Hippocampal formation (tissue), 2 donors: ENCODE measurements at regions not wholly inside any gene's neighbourhood (a gene's known extent, or its start where the extent isn't known, plus 50 kb on each side); places are given as distances from the start of the nearest gene placed in this dataset.

ENCODE experiments used
- DNase-seq, 2 donors: peaks; one replicate each; lab custom pipeline; 2025; lab: John Stamatoyannopoulos, UW

DNA sequence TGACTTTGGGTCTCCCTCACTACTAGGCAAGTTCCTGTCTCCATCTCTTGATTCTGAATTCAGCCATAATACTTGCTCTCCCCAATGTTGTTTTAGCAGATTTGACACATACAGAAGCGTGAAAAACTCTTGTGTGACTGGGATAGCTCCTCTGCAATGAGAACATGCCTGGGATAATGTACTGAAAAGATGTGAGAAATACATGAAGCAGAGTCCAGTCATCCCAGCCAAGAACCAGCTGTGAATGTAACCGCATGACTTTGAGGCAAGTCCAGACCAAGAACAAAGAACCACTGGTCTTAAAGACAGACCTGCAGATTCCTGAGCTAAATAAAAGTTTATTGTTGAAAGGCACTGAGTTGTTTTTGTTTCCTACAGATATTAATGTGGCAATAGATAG, 135.0 kb downstream of the NMUR2 start:
- DNase-seq, result no peak

DNA sequence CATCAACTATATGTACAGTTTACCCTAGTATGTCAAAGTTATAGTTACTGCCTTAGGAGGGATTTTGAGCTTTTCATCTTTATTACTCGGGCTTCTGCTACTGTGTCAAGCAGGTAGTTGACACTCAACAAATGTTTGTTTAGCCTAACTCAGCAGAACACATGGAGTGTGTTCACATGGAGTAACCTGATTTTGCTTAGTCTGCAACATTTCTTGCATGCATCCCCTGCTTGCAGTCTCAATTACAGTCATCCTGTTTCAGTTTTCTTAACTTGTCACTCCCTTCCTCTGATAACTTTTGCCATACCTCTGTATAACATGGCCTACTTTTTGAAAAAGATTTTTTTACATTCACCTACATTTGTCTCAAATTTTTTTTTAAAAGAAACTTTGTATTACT, 135.5 kb downstream of the NMUR2 start:
- no peak for DNase-seq

DNA sequence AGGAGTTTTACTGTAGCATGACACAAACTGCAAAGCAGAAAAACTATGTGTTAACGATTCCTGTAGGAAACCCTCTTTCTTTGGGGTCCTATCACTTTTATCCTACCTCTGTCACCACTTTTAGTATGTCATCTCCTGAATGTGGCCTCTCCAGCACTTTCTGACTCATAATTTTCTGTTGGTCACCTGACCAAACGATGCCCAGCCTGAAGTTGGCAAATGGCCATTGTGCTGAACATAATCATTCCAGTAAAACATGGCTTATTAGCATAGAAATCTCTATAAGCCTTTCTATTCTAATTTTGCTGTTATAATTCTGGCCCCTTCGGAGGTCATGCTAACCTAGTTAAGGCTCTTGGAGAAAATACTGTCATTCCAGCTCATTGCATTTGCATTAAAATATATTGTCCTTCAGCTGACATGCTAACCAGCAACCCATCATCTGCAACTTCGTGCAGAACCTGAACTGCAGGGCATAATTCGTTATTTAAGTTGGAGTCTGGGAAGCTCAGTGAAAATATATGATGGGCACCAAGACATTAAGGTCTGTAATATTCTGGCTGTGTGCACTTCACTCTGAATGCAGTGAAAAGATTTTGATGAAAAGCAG, 140.3 kb downstream of the NMUR2 start:
- DNase-seq, result no peak

DNA sequence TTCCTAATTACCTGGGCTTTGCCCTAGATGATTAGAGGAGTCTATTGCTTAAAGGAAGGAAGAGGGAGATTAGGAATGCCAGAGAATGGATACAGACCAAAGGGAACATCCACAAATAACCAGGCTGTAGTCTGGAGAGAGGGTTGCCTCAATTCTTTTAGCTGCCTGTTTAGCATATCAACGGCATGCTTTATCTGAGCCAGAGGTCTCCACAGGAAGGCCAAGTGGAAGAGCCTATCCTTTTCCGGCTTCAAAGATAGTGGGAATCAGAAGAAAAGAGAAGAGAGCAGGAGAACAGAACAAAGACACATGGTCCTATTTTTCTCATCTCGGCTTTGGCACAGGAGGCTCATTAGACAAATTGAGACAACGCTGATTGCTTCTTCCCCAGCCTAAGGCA, 142.4 kb downstream of the NMUR2 start:
- no peak for DNase-seq

DNA sequence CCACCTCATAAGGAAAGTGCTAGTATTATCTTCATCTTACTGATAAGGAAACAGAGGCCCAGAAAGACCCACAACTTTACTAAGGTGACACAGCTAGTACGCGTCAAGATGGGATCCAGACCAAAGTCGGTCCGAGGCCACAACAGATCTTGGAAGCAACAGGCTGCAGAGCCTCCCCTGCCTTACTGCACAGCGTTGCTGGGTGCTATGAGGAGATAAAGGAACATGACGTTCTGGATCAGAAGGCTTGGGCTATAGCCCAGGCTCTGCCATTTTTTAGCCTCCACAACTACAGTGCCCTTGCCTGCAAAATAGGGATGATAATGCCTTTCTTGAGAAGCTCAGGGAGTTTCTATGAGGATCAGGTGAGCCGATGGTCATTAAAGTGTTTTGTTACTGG, 144.1 kb downstream of the NMUR2 start:
- DNase-seq, result no peak

DNA sequence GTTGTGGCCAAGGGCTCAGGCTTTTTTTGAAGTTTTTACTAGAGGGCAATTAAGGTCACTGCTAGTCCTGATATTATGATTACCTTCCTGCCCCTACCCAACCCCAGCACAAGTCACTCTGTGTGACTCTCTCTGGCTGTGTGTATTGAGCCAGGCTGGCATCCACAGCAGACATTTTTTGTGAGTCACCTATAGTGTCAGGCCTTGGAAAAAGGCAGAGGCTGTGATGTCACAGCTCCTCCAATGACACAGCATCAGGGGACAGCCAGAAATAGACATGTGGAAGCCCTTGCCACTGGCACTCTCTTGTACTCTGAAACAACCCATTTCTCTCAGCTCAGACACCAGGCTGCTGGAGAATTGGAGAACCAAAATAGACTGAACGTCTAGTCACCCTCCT, 145.4 kb downstream of the NMUR2 start:
- DNase-seq, result no peak

DNA sequence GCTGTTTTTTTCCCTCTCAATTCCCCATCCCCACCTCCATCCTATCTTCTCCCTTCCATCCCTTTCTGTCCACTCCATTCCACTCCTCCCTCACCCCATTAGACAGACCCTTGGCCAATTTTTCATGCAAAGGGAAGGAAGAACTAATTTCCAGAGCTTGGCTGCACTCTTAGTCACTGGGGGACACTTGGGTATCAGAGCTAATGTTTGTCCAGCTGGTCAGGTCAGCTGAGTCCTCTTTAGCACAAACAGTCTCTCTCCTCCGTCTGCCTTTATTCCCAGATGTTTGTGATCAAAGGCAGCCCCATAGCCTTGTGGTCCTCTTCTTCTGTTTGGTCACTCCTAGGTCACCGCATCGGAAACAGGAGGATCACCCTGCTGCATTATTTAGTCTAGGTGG, 148.5 kb downstream of the NMUR2 start:
- no peak for DNase-seq

DNA sequence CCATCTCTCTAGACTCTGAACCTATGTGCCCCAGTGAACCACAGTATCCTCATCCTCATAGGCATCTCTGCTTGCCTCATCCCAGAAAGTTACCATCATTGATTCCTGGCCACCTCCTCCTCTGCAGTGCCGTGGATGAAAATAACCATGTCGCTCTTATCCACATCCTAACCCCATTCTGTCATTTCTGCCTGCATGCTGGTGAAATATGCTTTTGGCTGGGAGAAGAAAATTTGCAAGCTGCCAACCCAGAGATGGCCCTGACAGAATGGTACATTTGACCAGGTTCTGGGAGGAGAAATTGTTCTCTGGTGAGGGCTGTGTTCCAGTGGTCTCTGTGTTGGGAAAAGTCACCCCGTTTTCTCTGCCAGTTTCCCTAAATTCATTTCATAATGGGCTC, 149.7 kb downstream of the NMUR2 start:
- DNase-seq, result no peak

DNA sequence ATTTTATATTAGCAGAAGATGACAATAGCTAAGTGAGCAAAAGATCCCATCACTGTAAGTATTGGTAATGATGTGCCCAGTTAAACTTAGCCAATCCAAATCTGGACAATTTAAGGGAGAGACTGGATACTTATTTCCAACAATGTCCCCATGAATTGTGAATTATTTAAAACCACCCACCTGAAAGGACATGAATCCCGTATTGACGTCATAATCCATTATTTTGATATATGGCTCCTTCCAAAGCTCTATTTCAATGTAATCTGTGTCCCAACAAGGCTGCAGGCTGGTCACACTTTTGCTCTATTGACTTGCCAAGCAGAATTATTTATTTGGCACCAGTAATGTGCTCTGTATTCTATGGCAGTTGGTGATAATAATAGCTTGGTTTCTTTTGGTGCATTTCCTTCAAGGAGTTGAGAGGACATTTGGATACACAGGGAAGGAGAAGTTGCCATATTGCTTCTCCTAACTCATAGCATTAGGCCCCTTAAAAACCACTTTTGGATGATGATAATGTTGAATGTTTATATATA, 157.2 kb downstream of the NMUR2 start:
- no peak for DNase-seq

DNA sequence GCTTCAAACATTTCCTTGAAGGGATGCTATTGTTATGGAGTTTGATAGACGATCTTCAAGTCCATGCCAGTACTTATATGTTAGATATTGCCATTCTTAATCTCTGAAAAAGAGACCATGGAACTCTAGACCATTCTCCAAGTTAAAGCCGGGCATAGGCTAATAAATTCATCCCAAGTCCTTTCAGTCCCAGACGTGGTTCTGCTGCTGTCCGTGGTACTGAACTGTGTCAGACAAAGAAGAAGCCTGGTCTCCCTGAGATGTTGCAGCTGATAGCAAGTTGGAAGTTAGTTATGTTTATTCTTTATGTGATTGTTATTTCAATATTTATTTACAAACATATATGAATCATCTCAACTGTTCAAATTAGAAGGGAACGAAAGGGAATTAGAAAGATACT, 158.7 kb downstream of the NMUR2 start:
- no peak for DNase-seq

DNA sequence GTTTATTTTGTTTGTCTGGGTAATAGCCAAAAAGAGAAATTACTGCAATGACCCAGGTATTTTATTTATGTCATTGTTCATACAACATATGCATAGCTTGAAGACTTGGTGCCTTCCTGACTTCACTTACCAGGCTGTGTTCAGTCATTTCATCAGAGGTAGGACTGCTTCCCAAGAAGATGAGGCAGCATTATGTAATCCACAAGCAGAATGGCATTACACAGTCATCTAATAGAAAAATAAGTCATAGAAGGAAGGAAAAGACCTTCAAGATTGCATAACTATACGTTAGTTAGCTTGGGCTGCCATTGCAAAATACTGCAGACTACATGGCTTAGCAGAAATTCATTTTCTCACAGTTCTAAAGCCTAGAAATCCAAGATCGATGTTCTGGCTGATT, 167.5 kb downstream of the NMUR2 start:
- no peak for DNase-seq

DNA sequence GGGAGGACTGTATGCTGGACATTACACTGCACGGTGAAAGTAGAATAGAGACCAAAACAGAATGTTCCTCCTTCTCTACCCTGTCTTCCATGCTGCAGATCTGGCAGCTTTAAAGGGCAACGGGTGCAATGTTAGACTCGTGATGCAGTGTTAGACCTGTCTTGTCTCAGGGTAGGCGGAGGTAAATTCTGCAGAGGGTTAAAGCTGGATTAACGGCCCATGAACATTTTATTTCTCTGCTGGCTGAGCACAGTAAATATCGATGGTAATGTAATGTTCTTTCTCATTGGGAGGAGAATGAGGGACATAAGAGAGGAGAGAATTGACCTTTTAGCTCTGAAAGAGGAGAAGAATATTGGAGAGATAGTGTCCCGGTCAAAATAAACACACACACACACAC, 178.9 kb downstream of the NMUR2 start:
- DNase-seq, result no peak

DNA sequence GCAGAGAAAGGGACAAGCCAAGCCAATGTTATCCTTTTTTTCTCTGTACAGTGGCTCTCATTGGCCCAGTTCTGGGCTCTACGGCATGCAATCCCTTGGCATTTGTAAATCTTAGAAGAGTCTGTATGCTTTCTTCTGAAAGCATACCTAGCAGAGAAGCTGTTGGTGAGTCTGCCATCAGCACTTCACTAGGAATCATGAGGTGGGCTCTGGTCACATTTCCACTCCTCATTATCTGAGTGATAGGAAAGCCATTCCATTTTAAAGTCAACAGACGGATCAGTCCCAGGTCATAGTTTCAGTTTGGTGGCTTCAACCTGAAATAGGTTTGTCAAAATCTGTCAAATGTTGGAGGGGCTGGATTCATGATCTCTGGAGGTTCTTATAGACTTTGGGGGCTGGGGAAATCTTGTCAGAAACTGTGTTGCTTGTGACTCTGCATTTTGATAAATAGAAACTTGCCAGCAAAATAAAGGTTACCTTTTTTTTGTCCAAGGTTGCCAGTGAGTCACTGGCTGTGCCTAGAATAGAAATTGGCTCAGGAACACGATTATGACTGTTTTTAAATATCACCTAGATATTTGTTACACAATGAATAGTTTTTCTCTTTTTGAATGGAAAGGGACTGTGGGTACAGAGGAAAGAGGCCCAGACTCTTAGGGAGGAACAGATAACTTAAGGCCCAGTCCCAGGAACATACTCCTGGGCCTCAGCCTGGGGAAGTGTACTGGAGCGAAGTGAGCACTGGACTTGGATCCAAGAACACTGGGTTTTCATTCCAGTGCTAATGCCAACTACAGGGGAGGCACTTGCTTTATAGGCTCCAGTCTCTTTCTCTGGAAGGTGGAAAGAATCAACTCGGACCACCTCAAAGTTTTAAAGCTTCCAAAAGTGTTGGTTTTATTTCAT, 183.1 kb downstream of the NMUR2 start:
- no peak for DNase-seq

DNA sequence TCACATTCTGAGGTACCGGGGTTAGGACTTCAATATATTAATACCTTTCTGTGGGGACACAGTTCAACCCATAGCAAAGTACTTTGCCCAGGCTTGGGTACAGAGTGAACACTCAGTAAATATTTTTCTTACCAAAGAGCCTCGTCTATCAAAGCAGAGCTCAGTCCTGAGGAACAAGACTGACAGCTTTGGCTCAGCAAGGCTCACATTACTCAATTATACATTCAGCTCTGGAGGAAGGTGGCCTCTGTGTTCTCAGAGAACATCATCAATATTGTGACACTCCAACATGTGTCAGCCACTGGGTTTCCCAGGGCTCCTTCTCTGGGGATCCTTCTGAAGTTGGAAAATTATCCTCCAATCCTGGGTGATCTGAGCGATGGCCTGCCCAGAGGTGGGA, 186.4 kb downstream of the NMUR2 start:
- no peak for DNase-seq

DNA sequence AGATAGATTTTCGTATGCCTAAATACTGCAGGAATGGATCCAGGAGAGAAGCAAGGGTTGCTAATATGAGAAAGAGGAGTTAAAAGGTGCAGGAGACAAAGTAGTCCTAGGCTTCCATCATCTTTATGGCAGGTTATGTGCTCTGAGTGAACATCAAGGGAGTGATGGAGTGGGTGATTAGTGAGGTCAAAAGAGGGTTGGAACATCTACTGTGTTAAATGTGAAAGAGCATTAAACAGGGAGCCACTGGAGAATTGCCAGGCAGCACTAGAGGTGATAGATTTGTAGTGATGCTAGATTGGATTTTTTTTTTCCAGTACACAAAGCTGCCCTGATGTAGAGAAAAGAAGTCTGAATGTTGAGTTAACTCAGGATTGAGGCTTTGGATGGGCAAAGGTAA, 199.3 kb downstream of the NMUR2 start:
- no peak for DNase-seq

DNA sequence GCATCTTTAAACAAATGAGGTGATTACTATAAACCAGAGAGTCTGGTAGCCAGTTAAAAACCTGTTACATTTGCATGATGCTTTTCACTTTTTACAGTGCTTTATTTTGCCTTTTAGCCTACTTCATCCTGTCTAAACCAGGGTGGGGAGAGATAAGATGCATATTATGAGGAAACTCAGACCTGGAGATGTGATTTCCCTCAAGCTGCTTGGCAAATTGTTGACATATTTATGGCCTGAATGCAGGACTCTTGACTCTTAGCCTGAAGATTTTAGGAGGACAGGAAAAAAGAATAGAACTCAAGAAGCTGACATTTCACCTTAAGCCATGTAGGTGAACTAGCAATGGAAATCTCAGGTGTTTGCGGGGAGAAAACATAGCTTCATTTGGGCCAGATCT, 202.8 kb downstream of the NMUR2 start:
- no peak for DNase-seq

DNA sequence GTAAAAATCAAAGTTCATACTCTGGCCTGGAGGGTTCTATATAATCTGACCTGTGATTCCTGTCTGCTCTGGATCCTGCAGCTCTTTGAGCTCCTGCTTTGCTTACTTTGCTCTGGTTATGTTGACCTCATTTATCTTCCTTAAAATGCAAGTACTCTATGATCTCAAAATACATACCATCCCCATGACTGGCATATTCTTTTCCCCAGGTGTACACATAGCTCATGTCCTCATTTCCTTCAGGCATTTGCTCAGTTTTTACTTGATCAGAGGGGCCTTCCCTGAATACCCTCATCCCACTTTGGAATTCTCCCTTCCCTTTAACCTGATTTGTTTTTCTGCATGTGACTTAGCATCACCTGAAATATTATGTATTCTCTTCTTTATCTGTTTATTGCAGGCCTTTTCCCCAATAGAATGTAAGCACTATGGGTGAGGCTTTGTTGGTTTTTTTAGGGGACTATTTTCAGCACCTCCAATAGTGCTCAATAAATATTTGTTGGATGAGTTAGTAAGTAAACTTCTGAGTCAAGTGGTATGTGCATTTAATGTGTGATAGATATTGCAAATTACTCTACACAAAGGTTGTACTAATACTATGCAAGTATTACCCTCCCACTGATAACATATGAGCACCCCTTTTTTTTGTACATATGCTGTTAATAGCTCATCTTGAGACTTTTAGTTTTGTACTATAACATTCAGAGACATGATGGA, 211.5 kb downstream of the NMUR2 start:
- no peak for DNase-seq

DNA sequence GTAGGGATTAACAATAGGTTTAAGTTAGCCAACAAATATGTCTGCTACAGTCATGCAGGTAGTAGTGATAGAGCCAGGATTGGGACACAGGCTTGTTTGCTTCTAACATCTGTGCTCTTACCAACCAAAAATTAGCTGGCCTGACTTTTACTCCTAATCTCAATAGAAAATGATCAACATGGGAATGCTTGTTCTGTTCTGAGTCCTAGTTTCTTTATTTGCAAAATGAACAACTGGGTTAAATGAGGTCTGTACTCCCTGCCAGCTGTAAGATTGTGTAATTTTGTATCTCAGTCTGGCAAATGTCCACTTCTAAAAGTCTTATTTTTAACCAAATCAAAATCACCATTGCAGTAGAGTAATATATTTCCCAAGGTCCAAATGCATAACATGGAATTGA, 216.8 kb downstream of the NMUR2 start:
- DNase-seq, result no peak

DNA sequence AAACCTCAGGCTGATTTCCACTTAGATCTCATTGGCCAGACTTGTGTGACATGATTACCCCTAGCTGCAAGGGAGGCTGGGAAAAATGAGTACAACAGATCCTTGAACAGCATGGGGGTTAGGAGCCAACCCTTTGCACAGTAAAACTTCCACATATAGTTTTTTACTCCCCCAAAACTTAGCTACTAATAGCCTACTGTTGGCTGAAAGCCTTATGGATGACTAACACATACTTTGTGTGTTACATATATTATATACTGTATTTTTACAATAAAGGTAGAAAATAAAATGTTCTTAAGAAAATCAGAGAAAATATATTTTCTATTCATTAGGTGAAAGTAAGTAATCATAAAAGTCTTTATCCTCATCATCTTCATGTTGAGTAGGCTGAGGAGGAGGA, 217.4 kb downstream of the NMUR2 start:
- DNase-seq, result no peak

DNA sequence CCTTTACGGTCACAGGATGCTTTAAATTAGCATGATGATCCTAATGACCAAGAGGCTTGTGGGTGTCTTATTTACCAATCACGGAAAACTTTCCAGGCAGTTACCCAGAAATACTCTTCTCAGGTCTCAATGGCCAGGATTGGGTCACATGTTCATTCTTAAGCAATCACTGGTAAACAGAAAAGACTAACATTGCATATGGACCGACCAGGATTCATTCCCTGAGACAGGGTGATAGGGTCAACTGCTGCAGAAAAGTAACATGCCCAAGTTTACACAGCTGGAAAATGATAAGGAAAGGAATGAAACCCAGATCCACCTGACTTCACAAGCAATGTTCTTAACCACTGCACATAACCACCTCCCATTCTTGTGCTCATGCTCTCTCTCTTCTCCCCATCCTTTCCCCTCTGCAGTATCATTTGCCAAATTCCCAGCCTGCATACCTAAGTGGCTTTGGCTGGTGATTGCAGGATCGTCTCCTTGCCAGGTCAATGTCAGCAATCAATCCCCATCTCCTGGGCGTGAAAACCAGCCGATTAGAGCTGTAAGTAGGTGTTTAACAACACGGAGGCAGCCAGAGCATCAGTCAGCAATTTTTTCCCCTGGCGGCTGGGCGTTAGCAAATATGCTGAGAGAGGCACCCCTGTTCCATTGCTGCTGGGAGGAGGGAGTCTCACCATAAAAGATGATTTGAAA, 219.4 kb downstream of the NMUR2 start:
- no peak for DNase-seq

DNA sequence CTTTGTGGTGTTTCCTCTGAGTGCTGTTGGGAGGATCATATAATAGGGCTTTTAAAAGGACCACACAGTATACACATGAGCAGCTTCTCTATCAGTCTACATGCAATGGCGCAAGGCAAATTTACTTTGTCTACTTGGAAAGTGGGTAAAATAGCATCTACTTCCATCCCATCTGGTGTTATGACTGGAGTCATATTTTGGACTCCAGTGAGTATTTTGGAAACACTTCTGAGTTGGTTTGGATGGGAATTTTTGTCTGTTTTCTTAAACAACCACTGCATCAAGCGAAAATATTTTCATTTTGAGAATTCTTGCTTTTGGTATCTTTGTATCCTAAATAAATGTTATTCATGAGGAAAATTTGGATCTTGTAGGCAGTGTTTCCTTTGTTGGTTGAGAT, 220.8 kb downstream of the NMUR2 start:
- no peak for DNase-seq

DNA sequence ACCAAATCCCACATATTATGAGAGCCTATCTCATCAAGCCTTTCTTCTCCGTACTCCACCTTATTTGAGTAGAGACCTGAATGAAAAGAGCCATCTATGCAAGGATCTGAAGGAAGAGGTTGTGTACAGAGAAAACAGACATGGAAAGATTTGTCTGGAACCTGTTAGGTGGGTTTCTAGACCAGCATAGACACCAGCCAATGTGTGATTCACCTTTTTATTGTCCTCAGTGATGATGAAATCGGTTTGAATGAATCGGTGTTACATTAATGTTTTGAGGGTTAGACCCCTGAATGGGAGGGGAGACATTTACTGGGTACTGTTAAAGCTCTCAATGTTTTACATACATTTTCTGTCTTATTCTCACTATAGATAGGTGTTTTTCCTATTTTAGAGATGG, 223.6 kb downstream of the NMUR2 start:
- DNase-seq, result no peak
